ENCODE measurements at regions not wholly inside any gene's neighbourhood (a gene's known extent, or its start where the extent isn't known, plus 50 kb on each side); places are given as distances from the start of the nearest gene placed in this dataset.

GRCh38 chr9:4927043-4927471 is 58.0 kb upstream of the JAK2 start (continued):
- TF ChIP-seq ETV6 (IDR thresholded peaks at IDR 0.05; ENCODE audit: borderline replicate concordance in 1 of 2, low read depth in 2 of 2, low read length in 1 of 2) (no peak), ETV6 (CRISPR knock-in tag; IDR thresholded peaks at IDR 0.05; ENCODE audit: borderline replicate concordance) (no peak), SLC30A9 (CRISPR knock-in tag; IDR thresholded peaks at IDR 0.05) (no peak), HDAC2 (IDR thresholded peaks at IDR 0.05) (peak; percentile 33; the same call in 1 of the 2 replicates), BRF1 (IDR thresholded peaks at IDR 0.05; ENCODE audit: borderline replicate concordance, extremely low read depth, insufficient read length) (no peak), FOS (IDR thresholded peaks at IDR 0.05; ENCODE audit: extremely low read depth, insufficient read length) (no peak), ARID1B (IDR thresholded peaks at IDR 0.05) (peak; percentile 62), TCF7L2 (IDR thresholded peaks at IDR 0.05; ENCODE audit: low read depth, low read length) (no peak), EGR1 (conservative IDR thresholded peaks at IDR 0.05) (no peak), FOSL1 (tag; conservative IDR thresholded peaks at IDR 0.05) (0 out of 2 replicates have a peak, but pooled peaks have one; percentile 31), ZNF212 (CRISPR knock-in tag; IDR thresholded peaks at IDR 0.05) (no peak), MTA2 (IDR thresholded peaks at IDR 0.05; ENCODE audit: low read depth) (no peak), THRAP3 (IDR thresholded peaks at IDR 0.05; ENCODE audit: borderline replicate concordance) (no peak), CTBP1 (IDR thresholded peaks at IDR 0.05; ENCODE audit: borderline replicate concordance) (no peak), MED1 (CRISPR knock-in tag; IDR thresholded peaks at IDR 0.05; ENCODE audit: borderline replicate concordance) (no peak), ZFPM2 (CRISPR knock-in tag; IDR thresholded peaks at IDR 0.05) (no peak), SOX6 (IDR thresholded peaks at IDR 0.05) (peak; percentile 44; the same call in 1 of the 2 replicates), GMEB1 (CRISPR knock-in tag; IDR thresholded peaks at IDR 0.05) (no peak), TGIF2 (CRISPR knock-in tag; IDR thresholded peaks at IDR 0.05) (no peak), SP2 (IDR thresholded peaks at IDR 0.05; ENCODE audit: extremely low read depth, low read depth, low read length, poor library complexity, severe bottlenecking) (no peak), CREB3L1 (IDR thresholded peaks at IDR 0.05; ENCODE audit: borderline replicate concordance, low read depth) (no peak), PCBP2 (IDR thresholded peaks at IDR 0.05; ENCODE audit: low read depth, low read length, poor library complexity, severe bottlenecking) (no peak), ZNF592 (IDR thresholded peaks at IDR 0.05) (0 out of 2 replicates have a peak, but pooled peaks have one; percentile 40), ZFP30 (CRISPR knock-in tag; IDR thresholded peaks at IDR 0.05; ENCODE audit: borderline replicate concordance) (no peak), MAFK (IDR thresholded peaks at IDR 0.05; ENCODE audit: low read length) (no peak)
